HG02884 (cell line): ENCODE measurements at regions not wholly inside any gene's neighbourhood (a gene's known extent, or its start where the extent isn't known, plus 50 kb on each side); places are given as distances from the start of the nearest gene placed in this dataset.

Experiments used
- ATAC-seq: cut with Tn5 transposase; IDR thresholded peaks from one replicate; pipeline ENCODE4 v1.9.1; 2021; ENCODE audit warnings: mild to moderate bottlenecking, moderate library complexity; ENCODE audit not compliant: unreplicated experiment

DNA sequence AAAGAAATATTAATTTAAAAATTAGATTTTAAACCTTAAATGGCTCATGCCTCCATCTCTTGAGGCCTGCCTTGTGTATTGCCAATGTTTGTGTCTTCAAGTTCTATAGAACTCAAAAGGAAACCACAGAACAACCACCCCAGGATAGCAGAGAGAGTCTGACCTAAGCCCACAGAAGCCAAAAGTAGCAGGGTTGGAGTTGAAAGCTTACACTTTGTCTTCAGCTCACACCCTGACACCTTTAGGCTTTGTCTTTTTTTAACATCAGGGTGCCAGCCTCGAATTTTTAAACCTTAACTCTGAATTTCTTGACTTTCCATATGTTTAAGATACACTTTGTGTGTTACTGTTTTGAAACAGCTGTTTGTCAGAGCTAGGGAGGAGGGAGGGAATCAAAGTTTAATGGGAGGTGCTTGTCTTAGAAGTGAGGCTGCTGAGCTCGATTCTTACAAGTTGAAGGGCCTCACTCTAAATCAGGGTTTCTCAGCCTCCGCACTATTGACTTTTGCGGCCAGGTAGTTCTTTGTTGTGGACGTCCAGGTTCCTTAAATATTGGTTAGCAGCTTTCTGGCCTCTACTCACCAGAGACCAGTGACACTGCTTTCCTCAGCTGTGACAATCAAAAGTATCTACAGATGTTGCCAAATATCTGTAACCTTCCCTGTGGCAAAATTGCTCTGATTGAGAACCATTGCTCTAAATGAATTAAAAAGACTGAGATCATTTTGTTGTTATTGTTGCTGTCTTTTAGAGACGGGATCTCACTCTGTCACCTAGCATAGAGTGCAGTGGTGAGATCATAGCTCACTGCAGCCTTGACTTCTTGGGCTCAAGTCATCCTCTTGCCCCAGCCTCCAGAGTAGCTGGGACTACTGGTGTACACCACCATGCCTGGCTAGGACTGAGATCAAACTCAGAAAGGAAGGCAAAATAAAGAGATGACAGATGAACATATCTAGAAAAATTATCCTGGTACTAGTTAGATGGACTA lies 139.2 kb upstream of the EOMES start:
- ATAC-seq: no peak

DNA sequence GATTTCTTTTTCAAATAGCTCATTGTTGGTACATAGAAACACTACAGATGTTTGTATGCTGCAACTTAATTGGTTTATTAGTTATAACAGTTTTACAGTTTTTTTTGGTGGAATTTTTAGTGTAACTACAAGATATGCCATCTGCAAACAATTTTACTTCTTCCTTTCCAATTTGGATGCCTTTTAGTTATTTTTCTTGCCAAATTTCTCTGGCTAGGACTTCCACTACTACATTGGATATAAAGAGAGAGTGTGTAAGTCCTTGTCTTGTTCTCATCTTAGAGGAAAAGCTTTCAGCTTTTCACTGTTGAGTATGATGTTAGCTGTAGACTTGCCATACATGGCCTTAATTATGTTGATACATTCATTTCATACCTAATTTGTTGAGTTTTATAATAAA lies 143.6 kb upstream of the EOMES start:
- ATAC-seq: no peak

DNA sequence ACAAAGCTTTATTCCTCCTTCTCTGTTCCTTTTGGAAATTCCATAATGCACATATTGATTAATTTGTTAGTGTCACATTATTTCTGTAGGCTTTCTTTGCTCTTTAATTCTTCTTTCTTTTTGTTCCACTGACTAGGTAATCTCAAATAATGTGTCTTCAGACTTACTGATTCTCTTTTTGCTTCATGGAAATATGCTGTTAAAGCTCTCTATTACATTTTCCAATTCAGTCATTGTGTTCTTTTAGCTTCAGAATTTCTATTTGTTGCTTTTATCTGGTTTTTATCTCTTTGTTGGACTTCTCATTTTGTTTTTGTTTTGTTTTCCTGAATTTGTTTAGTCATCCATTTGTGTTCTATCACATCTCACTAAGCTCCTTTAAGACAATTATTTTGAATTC lies 147.0 kb upstream of the EOMES start:
- ATAC-seq: no peak

DNA sequence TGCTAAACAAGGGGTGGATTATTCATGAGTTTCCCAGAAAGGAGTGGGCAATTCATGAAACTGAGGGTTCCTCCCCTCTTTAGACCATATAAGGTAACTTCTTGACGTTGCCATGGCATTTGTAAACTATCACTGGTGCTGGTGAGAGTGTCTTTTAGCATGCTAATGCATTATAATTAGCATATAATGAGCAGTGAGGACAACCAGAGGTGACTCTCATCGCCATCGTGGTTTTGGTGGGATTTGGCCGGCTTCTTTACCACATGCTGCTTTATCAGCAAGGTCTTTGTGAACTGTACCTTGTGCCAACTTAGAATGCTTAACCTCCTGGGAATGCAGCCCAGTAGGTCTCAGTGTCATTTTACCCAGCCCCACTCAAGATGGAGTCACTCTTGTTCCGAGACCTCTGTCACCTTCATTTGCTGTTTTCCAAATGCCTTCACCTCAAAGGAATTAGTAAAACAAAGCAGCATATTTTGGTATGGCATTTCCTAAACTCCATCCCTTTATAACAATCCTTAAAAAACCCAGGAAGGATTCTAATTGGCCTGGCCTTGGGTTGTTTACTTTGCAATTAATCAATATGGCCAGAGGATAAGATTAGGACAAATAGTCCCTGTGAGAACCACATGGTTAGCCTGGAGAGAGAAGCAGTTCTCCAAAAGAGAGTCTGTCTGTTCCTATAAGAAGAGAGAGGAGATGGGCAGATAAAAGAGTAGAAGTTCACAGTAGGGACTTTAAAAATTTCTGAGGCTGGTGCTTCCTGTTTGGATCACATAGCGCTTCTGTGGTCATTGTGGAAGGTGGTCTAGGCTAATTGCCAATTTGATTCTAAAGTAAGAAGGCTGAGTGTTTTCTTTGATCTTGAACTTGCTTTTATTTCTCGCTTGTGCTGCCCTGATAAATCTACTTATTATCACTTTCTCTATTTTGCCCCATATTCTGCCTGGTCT lies 155.2 kb upstream of the EOMES start:
- ATAC-seq: no peak

DNA sequence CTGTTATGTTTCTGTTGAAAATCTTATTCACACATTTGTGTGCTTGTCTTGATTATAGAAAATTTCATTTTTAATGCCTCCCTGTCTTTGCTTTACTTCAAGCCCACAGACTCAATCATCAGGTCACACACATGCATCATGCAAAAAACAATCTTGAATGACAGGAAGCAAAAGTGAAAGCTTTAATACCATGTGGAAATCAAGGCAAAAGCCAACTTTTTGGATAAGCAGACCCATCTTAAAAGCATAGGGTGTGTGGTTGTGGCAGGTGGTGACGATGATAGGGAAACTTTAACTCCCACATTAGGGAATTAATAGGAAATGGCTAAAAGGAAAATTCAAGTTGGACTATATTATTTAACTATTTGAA lies 155.9 kb upstream of the EOMES start:
- ATAC-seq: no peak

DNA sequence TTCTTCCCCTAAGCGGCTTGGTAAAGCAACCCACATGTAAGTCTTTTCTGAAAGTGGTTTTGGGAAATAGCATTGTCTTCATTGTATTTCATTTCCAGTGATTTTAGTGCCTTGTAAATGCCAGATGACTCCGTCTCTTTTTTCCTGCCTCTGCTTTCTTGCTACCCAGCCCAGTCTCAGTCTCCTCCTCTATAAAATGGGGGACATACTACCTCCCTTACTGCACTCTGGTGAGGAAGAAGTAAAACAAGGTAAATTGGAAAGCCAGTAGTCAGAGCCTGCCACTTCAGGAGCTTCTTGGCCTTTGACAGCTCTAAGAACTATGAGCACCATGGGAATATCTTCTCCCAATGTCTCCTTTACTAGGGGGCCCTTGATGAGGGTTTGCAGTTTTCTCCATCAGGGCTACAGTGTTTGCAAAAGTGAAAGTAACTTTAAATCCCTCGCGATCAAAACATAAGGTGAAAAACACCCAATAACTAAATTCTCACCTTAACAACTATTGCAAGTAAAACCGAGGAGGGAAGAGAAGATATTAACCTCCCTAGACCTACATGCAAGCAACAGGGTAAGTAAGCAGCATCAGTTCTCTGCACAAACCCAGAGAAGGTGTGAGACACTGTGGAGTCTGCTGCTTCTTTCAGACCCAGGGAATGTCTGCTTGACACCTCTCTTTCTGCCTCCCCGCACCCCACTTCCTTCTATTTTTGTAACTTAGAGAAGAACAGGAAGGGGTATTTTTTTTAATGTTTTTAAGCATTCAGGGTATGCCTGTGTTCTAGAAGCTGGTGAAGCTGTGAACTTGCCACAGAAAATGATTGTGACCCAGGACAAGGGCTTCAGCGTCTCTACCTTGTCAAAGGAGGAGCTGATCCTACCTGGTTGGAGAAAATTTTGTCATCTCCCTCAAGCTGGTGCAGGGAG lies 159.1 kb upstream of the EOMES start:
- ATAC-seq: no peak

DNA sequence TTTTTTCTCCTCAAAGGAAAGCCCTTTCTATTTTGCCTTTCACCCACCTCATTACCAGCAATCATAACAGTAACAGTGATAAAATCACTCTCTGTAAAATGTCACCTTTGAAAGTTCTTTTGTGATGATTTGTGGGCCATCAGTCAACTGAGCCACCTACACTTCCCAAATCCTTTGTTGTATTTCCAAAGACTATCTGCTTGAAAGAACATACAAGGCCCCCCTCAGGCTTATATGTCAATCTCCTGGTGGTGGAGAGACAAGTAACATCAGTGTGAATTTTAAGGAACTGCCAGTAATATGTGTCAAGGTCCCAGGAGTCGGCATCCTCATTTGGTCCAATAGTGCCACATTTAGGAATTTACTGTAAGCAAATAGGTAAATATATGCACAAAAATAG lies 161.1 kb upstream of the EOMES start:
- ATAC-seq: no peak

DNA sequence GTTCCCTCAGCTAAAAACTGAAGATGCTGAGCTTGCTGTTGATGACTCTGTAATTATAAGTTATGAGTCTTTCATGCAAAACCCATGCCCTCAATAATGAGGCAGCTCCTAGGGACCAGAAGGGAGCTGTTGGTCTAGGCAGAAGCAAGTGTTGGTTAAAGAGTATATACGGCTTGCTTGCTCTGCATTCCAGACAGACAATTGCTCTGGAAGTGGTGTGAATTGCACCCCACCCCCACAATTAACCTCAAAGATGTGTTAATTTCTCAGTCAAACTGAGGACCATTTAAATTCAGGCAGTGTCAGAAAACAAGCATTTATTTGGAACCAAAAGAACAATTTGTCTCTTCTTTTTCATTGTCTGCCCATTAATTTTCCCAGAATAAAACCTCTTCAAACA lies 163.5 kb upstream of the EOMES start:
- ATAC-seq: no peak

DNA sequence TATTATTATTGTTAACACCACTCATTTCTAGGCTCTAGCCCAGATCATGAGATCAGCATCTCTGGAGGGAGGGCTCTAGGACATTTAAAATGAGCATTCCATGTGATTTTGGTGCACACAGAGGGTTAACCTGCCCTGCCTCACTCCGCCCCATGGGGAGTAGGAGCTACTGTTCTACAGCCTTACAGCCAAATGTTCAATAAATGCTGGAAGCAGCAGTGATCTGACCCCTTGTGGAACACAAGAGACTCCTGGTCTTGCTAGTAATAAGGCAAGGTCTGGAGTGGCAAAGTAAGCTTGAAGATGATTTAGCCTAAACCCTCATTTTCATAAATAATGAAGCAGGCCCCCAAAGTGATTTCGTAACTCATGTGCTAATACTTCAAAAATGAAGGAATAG lies 166.4 kb upstream of the EOMES start:
- no peak for ATAC-seq

DNA sequence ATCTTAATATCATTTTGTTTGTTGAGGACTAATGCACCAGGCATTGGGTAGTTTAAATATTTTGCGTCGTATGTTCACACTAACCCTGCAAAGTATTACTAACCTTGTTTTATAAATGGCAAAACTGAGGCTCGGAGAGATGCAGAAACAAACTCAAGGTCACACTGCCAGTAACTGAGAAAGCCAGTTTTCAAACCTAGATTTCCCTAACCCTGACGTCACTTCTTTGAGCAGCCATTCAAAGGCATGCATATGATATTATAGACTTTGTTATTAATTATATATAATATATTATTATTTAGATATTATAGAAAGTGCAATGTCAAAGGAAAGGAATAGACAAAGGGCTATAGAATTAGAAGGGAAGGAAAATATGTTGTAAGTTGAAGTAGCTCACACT lies 167.6 kb upstream of the EOMES start:
- ATAC-seq: no peak

DNA sequence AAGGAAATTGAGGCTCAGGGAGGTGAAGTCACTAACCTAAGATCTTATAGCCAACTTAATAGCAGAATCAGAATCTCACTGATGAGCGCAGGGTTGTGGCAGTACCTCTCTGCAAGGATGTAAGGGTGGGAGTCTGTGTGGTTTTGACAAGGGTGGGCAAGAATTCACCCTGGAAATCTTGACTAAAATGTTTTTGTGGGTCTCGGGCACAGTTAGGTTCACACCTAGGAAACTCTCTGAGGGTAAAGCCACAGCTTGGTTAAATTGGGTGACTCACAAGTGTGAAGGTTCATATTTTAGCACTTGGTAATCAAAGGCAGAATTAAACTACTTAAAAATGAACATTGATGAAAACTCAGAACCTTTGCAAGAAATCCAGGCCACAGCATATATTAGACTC lies 178.2 kb upstream of the EOMES start:
- ATAC-seq: no peak

DNA sequence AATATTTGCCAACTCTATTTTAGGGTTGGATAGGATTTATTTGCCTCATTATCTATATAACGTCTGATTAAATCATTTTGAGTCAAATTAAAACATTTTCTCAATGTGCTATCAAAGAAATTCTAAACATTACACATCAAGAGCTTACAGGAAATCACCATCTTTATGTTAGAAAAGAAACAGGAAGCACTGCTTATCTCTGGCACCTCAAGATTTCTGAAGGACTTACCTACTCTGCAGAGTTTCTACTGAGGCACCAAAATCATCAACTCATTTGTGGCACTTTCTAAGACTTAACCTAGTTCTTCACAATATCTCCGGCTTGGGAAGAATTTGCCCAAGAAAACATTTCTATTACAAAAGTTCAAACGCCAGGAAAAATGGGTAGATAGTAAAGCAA lies 181.3 kb upstream of the EOMES start:
- no peak for ATAC-seq

DNA sequence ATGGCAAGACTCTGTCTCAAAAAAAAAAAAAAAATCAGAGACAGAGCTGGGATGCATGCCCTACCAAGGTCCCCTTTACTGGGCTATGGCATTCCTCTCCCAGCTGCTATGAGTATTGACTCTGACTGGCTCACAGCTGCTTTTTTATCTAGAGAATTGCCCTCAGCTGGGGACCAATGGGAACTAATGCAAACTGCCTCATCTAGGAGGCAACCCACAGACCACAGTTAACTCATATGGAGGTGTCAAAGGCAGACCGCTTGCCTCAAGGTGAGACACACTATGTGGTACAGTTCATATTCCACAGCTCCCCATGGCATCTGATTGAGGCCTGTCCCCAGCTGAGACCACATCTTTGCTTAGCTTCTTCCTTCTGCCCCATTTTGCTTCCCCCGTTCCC lies 183.5 kb upstream of the EOMES start:
- no peak for ATAC-seq

DNA sequence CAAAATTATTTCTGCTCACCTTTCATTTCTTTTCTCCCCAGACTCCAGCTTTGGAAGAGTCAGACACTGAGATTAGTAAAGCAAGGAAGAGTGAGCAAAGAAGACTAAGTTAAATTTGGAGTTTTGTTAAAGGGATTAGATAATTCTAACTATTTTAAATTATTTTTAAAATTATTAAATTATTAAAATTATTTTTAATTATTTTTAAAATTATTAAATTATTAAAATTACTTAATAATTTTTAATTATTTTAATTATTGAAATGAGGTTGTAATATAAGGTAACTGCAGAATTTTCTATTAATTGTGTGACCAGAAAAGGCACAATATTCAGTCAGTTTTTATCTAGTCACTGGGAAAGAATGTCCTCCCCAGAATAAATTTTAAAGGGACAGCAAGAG lies 185.0 kb upstream of the EOMES start:
- no peak for ATAC-seq

DNA sequence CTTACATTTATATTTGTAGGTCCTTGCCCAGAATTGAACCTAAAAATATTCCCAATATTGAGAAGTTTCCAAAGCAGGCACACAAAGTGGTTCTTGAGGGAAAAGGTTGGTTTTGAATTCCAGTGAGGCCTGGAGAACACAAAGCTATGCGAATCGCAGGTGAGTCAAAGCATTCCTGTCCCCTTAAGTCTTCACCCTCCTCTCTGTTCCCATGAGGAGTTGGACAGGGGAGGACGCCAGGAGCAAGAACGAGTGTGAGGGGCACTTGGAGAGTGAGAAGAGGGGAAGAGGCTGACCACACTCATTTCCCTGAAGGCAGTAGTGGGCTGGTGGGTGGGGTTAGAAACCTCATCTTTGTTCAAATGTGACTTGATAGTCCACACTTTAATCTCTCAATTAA lies 185.8 kb upstream of the EOMES start:
- no peak for ATAC-seq

DNA sequence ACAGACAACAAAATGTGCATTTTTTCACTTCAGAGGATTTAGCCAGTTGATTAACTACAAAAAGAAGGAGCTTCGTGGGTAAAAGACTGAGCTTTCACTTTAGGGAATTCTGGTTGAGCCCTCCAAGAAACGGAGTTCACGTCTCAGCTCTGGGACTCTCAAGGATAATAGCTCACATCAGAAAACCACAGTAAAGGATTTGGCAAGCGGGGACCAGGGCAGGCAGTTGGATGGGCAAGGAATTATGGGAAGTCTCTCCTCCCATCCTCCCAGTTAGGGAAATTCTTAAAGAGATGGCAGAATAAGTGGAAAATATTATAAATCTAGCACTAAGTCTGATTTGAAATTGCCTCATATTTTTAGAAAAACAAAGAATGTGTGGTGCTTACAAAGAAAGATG lies 188.3 kb upstream of the EOMES start:
- ATAC-seq: no peak

DNA sequence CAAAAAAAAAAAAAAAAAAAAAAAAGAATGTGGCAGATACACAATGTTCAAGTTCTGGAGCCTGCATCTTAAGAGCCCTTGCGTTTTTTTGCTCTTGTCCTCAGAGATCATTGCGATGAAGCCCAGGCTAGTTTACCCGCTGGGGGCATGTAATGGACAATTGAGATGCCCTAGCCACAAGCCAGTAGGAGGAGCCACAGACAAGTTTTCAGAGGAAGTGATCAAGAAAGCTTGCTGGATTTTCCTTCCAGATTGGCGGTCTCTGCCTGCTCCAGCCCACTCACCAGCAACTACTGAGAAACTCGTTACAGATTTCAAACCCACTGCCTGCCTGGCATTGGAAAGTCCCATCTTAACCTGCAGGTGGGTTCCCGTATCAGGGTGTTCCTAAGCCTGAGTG lies 192.1 kb upstream of the EOMES start:
- ATAC-seq: no peak

DNA sequence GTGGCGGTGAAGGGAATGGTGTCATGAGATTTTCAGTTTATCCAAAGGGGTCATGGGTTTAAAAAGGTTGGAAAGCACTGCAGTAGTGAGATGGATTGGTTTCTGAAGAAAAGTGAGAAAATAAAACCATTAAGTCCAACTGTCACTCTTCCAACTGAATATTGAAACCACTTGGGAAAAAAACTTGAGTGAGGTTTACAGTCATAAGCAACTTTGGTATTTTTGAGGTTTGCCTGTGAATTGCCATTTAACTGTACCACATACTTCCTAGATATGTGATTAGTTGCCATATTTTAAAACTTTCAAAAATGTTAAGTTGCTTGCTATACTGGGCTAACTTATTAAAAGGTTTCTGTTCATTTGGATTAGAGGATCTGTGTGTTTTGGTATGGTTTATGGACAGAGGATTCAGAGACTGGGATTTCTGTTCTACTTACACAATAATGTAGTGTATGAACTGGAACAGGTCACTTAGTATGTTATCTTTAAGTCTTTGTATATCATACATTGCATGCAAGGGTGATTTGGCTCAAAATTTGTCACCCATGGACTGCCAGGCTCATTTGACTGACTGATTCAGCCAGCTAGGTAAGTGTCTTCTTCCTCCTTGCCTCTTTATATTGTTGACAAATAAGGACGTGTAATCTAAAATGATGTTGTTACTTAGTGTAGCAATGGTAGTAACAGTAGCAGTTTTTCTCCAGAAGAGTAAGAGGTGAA lies 201.4 kb upstream of the EOMES start:
- no peak for ATAC-seq

DNA sequence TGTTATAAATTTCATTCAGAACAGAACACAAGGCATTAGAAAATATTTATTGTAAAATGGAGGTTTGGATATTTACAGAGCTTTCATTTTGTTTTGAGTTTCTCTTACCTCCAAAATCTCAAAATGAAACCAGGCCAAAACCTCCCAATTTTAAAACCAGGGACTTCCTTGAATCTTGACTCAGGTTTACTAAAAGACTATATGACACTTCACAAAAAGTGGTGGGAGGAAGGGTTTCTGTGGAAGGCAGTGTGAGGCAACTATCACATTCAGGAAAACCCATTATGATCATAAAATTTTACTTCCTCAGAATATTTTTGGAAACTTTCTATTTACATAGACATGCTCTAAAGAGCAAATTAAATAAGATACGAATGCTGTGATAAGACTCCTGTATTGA lies 205.8 kb upstream of the EOMES start:
- ATAC-seq: peak; percentile 54

DNA sequence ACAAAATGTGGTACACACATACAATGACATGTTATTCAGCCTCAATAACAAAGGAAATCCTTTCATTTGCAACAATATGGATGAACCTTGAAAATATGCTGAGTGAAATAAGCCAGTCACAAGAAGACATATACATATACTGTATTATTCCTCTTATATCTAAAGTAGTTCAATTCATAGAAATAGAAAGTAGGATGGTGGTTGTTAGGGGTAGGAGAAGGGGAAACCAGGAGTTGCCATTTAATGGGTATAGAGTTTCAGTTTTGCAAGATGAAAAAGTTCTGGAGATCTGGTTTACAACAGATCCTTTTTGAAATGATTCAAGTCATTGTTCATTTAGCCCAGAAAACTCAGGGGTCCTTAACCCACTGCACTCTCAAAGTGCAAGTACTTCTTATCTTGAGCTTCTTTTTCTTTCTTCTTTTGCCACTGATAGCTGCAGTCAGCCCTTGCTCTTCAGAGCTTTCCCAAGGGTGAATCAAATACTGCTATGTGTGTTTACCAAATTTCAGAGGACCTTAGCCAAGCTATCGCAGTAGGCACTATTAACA lies 208.0 kb upstream of the EOMES start:
- ATAC-seq: no peak
